VCaP (cell line): ENCODE measurements at regions not wholly inside any gene's neighbourhood (a gene's known extent, or its start where the extent isn't known, plus 50 kb on each side); places are given as distances from the start of the nearest gene placed in this dataset.
"Not testable (repeated sequence)": the region's sequence is repeated elsewhere in the genome, so short reads cannot be mapped to it uniquely, and the experiment has no call there.

ENCODE experiments used
- H3K27ac ChIP-seq: fragments of 450-650 bp; 2 replicates; pipeline ENCODE4 v1.5.1; 2017
- TF ChIP-seq, protein P1 (sequence below): fragments of 450-650 bp; conservative IDR thresholded peaks from 2 replicates; pipeline ENCODE4 v1.5.1; 2017; ENCODE audit warnings: mild to moderate bottlenecking, moderate library complexity

DNA sequence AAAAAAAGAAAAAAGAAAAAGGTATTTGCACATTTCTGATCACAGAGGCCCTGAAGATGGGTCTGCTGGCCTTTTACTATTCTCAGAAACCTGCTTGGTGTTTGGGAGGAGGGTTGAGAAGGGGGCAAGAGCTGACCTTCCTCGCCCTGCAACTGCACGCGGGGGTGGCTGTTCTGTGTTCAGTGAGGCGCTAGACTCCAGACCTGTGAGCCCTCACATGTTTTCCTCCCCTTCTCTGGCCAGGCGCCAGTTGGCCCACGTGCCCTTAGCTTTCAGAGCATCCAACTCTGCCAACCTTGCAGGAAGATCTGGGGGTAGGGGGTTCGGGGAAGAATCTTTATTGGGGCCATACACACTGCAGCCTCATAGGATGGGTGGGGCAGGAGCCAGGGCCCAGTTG lies 123.8 kb downstream of the SEPTIN7 start:
- H3K27ac ChIP-seq, result not testable (repeated sequence)

GRCh38 chr7:35926966-35927365 lies 126.1 kb downstream of the SEPTIN7 start:
- H3K27ac ChIP-seq, result not testable (repeated sequence)

GRCh38 chr7:35931134-35931533 lies 130.3 kb downstream of the SEPTIN7 start:
- H3K27ac ChIP-seq, result not testable (repeated sequence)

DNA sequence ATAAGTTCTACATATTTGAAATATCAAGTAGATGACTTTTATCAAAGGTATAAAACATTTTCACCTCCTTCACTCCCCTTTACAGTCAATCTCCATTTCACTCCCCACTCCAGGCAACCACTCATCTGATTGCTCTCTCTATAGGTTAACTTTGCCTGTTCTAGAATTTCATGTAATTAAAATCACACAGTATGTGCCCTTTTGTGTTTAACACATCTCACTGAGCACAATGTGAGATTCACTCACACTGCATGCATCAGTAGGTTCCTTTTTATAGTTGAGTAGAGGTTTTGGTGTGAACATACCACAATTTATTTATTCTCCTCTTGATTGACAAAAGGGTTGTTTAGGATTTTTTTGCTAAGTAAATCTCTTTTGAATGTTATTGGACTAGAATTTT lies 130.7 kb downstream of the SEPTIN7 start:
- not testable (repeated sequence) for H3K27ac ChIP-seq

- not testable (repeated sequence) for H3K27ac ChIP-seq
Measured at GRCh38 chr7:35940695-35941094, 139.8 kb downstream of the SEPTIN7 start.

DNA sequence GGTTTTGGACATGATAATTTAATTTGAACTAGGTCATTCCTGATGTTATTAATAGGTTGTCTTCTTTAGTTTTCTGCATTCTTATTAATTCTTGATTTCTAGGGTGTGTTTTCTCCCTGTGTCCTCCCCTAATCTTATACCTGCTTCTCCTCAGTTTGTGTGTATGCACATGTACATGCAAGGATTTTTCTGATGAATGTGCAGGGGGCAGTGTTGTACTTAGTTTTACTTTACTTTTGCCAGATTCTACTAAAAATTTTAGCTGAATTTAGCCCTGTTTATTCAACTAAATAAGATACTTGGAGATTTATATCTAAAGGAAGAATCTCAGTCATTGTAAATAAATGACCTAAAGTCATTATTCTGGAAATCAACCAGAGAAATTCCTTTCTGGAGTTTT lies 144.8 kb downstream of the SEPTIN7 start:
- H3K27ac ChIP-seq, result not testable (repeated sequence)

- H3K27ac ChIP-seq, result not testable (repeated sequence)
Measured at GRCh38 chr7:35955735-35956134, 154.9 kb downstream of the SEPTIN7 start.

- not testable (repeated sequence) for H3K27ac ChIP-seq
Measured at GRCh38 chr7:35956988-35957387, 156.1 kb downstream of the SEPTIN7 start.

GRCh38 chr7:35961260-35961659 lies 160.4 kb downstream of the SEPTIN7 start:
- not testable (repeated sequence) for H3K27ac ChIP-seq

- not testable (repeated sequence) for H3K27ac ChIP-seq
Measured at GRCh38 chr7:35962607-35963006, 161.8 kb downstream of the SEPTIN7 start.

GRCh38 chr7:35967366-35968139 lies 166.7 kb downstream of the SEPTIN7 start:
- TF ChIP-seq, protein P1, sequence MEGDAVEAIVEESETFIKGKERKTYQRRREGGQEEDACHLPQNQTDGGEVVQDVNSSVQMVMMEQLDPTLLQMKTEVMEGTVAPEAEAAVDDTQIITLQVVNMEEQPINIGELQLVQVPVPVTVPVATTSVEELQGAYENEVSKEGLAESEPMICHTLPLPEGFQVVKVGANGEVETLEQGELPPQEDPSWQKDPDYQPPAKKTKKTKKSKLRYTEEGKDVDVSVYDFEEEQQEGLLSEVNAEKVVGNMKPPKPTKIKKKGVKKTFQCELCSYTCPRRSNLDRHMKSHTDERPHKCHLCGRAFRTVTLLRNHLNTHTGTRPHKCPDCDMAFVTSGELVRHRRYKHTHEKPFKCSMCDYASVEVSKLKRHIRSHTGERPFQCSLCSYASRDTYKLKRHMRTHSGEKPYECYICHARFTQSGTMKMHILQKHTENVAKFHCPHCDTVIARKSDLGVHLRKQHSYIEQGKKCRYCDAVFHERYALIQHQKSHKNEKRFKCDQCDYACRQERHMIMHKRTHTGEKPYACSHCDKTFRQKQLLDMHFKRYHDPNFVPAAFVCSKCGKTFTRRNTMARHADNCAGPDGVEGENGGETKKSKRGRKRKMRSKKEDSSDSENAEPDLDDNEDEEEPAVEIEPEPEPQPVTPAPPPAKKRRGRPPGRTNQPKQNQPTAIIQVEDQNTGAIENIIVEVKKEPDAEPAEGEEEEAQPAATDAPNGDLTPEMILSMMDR, result no peak
- no peak overlapping the region for H3K27ac ChIP-seq

DNA sequence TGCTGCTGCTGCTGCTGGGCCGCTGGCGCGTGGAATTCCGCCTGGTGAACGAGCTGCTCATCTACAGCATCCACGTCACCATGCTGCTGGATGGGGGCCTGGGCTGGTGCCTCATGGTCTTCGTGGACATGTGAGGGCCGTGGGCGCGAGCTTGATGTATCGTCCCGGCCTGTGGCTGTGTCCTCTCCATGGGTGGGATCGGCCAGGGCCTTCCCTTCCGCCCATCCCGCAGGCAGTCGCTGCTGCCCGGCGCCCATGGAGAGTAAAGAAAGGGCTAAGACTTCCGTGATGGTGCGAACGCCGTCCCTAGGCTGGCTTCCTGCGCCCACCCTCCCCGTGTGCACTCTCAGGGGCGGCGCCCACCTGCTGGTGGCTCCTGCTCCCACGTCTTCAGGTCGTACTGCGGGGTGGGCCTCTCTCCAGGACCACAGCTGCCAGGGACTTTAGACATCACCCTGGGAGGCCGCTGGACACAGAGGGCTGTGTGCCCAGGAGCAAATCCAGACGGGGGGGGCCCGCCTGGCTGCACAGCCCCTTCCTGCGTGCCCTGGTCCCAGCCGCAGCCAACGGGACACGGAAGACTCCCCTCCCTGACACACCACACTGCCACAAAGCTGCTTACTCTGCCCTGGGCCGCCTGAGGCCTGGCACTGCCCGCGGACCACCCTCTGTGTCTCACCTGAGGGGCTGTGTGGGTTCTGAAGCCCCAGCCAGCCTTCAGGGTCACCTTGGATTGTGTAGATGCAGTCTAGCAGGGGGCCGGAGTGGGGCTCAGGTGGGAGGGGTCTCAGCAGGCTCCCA lies 167.5 kb downstream of the SEPTIN7 start:
- TF ChIP-seq, protein P1, result no peak
- H3K27ac ChIP-seq, result no peak overlapping the region

DNA sequence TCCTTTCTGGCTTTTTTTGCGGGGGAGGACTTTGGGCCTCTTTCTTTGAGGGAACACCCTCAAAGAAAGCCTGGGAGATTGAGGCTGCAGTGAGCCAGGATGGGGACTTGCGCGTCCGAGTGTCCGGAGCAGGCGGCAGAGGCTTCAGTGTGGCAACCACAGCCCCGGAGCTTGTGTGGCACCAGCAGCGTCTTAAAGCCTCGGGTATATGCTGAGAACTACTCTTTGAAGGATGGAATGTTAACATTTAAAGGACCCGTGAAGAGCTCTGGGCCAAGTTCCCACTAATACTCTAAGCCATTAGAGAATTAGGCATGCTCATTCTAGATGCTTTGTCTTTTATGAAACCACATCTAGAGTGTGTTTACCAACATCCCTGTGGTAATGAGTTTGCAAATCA lies 168.2 kb downstream of the SEPTIN7 start:
- H3K27ac ChIP-seq, result no peak overlapping the region
- TF ChIP-seq, protein P1, result no peak
